HG03442 (cell line): ENCODE measurements at regions not wholly inside any gene's neighbourhood (a gene's known extent, or its start where the extent isn't known, plus 50 kb on each side); places are given as distances from the start of the nearest gene placed in this dataset.
"Not testable (repeated sequence)": the region's sequence is repeated elsewhere in the genome, so short reads cannot be mapped to it uniquely, and the experiment has no call there.

ENCODE experiments used
- ATAC-seq: cut with Tn5 transposase; IDR thresholded peaks from one replicate; pipeline ENCODE4 v1.9.1; 2021; ENCODE audit warnings: mild to moderate bottlenecking, moderate library complexity; ENCODE audit not compliant: unreplicated experiment

DNA sequence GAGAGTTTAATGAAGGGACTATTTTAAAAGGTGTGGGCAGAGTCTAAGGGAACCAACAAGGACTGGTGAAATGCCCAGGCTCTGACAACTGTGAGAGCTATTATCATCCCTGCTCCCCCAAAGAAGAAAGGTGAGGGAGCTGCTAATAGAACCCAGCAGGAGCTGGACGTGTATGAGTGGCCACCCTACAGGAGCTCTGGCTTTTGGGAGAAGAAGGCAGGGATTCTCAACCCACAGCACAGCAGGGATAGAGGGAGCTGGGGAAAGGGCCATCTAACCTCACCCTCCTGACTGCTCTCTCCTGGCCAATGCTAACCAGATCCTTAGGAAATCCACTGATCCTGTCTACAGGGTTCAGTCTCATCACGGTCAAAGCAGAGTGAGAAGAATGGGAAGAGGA lies 57.1 kb downstream of the GRIN2B start:
- ATAC-seq: no peak

DNA sequence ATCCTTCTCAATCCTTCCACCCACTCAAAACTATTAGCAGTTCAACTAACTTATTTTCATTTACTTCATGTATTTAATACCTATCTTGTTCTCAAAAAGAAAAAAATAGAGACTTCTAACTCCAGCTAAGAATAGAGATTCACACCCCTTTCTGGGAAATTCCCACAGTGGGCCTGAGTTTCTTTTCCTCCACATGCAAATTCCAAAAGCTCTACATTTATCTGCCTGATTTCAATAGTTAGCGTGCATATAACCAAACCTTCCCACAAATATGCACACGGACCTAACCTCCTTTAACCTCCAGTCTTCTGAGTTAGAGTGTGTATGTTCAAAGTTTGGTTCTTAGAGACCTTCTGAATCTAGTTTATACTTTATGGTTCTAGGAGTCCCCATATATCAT lies 62.5 kb downstream of the GRIN2B start:
- no peak for ATAC-seq

DNA sequence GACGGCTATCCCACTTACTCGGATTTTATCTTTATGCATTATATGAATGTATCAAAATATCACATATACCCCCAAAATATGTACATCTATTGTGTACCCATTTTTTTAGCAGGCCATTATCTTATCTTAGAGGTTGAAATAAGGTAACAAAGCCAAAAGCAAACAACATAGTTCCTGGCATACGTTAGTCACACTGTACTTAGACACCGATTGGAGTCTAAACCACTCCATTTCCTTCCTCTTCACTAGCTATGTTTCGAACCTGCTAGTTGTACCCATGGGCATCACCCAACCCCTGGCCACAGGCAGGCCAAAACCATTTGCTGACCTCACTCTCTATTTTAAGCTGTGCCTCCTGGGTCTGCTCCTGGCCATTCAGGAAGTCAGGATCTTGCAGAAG lies 66.3 kb downstream of the GRIN2B start:
- ATAC-seq: no peak

DNA sequence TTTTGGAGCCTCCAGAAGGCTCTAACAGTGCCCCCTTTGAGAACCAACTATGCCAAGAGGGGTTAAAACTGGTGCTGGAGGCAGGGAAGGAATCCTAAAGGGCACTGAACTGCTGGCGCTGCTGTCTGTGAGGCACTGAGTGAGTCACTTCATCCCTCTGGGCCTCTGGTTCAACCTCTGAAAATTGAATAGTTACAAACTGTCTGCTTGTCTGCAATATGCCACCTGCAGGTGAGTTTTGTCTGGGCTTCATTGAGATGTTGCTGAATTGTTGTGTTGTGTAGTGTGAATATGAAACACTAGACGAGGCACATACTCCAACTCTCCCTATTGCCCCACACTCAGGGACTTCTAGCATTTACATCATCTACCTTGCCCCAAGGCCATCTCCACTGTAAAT lies 68.0 kb downstream of the GRIN2B start:
- ATAC-seq: no peak

DNA sequence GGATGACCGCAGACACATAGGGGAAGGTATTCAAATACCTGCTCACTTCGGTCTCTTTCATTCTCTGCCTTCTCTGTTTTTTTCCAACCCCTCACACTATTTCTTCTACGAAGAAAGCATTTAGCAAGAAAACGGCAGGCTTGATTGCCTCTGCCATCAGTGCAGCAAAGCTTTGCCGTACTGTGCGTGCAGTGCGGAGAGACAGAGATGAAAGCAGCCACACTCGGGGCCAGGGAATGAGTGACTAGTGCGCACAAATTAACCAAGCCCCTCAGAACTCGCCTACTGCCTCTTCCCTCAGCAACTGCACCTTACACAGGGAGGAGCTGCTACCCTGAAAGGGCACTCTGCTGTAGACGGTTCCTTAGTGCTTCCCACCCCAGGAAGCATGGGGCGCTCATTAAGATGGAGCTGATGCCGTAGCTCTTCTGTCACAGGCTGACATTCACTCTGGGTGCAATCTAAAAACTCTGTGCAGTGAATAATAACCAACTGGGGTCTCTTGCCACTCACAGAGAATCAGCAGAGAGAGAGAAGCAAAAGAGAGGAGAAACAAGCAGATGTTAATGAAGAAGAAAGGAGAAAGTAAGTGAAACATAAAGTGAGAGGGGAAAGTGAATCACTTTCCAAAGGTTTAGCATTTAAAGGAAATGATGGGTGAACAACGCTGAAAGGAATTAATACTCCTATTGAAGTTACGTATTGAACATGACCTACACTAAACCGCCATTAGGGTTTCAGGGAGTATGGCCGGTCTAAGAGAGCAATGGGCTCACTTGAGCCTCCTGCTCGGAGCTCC lies 69.4 kb downstream of the GRIN2B start:
- ATAC-seq: no peak

DNA sequence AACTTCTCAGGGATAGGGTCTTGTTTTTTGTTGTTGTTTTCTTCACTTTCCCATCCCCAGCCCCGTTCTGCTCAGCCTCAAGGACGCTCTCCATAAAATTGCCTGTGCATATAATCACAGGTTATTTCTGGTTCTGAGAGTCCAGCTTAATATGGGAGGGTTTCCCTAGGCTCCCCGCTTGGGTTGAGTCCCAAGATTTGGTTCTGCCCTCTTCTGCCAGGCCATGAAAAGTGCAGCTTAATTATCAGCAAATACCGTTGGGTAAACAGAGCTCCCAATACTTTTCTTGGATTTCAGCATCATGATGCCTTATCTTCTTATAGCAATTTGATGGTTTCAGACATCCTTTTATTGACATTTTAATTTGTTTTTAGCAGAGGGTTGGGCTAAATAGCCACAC lies 75.6 kb downstream of the GRIN2B start:
- no peak for ATAC-seq

DNA sequence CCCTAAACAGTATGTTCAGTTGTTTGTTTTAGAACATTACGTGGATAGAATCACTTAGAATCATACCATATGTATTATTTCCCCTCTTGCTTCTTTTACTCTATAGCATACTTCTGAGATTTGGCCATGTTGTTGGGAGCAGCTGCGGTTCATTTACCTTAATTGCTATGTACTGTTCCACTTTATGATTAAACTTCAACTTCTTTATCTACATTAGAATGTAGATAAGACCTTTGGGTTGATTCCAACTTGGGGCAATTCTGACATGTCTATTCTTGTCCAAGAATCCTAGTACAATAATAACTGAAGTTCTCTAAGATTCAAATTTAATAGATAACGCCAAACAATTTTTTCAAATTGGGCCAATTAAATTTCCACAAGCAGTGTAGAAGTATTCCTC lies 80.7 kb downstream of the GRIN2B start:
- ATAC-seq: no peak

DNA sequence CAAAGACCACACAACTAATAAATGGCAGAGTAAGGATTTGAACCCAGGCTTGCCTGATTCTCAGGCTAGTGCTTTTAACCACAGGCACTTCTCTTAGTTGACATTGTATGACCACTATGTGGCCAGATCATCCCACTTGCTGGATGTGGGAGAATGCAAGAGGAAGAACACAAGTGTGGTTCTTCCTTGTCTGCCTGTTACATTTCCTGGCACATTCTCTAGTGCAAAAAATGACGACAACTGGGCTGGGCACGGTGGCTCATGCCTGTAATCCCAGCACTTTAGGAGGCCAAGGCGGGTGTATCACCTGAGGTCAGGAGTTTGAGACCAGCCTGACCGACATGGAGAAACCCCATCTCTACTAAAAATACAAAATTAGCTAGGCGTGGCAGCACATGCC lies 83.0 kb downstream of the GRIN2B start:
- ATAC-seq: not testable (repeated sequence)

DNA sequence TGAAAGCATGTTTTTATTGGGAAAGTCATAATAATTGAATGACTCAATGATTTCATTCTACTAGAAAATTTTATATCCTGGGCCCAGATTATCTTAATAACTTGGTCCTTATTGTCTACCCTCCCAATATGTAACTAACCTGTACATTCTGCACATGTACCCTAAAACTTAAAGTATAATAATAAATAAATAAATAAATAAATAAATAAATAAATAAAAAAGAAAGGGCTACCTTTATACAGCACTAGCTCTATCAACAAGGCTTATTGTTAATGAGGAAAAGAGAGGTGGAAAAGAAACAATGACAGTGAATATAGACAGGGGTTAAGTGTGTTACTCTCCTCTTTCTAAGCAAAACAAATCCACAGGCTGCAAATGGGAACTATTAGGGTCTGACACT lies 83.6 kb downstream of the GRIN2B start:
- ATAC-seq: no peak

DNA sequence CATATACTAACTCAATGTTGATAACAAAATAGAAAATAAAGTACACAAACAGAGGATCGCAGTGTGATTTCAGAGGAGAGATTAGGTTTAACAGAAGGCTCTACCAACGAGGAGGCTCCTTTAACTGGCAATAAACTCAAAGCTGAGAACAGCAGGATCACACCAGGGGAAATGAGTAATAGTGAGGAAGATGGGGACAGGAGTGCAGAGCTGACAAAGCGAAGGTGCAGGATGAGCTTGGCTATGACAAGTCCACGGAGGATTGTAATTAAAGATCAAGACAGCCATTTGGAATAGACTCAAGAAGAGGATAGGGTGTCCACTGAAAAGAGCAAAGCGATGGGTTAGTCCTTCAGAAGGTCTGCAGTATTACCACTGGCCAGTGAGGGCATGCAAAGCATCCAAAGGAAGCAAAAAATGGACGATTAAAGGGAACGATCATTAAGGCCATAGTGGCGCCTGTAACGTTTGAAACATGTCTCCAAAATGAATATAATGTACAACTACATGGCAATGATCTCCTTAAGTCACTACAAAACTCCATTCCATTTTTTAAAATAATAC lies 85.3 kb downstream of the GRIN2B start:
- ATAC-seq: no peak

DNA sequence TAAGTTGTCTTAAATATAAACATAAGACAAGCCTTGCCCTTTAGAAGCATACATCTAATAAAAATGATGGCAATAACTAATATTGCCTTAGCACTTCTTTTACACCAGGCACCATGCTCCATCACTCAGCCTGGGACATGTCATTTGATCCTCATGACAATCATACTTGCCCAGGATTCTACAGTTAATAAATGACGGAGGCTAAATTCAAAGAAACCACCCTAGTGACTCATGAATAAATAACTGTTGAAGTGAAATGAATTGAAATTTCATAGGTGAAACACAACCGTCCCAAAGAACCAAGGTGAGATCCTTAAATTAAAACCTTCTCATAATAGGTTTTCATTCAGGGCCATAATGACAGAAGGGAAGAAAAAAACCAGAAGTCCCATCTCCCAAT lies 89.5 kb downstream of the GRIN2B start:
- no peak for ATAC-seq

DNA sequence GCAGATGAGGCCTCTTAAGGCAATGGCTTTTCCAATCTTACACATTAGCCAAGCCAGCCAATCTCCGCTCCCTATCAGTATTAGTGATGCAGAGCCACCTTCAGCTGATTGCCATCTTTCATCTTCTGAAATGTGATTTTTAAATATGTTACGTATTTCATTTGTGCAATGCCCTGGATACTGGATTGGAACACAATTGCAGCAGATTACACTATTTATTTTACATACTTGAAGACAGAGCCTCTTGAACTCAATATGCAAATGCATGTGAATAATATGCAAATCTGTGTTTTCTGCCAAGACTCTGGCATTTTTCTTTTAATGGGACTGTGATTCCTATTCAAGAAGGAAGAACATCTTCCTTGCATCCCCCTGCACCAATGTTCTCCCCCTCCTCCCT lies 90.5 kb downstream of the GRIN2B start:
- no peak for ATAC-seq

DNA sequence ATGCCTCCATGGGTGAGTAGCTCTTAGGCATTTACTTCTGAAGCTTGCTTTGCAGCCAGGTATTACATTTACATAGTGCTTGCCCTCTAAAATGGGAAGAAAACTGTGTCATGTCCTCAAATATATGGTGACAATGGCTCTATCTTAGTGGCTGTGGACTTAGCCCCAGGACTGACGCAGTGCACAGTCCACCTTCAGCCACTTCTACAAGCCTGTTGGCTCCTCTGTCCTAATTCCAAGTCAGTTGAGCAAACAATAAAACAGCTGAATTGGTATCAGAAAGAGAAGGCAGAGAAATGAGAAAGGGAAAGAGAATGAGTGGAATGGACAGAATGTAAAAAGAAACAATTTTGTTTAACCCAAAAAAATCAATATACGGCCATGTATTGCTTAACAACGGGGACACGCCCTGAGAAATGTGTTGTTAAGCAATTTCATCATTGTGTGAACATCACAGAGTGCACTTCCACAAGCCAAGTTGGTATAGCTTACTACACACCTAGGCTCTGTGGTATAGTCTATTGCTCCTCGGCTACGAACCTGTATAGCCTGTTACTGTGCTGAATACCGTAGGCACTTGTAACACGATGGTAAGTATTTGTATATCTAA lies 93.5 kb downstream of the GRIN2B start:
- no peak for ATAC-seq

DNA sequence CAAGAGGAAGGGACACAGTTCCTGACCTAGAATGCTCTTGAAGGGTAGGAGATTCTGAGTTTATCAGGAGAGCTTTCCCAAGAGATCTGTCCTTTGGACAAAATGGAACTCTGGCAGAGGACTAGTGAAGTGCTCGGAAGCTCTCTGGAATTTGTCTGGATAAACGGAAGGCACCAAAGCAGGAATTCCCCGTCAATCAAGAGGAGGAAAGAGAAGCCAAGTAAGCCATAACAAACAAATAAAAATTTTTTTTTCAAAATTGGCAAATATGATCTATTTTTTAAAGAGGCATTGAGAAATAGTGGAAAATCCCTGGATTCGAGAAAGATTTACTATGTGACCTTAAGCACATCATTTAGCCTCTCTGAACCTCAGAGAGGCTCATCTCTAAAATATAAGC lies 99.2 kb downstream of the GRIN2B start:
- ATAC-seq: no peak

DNA sequence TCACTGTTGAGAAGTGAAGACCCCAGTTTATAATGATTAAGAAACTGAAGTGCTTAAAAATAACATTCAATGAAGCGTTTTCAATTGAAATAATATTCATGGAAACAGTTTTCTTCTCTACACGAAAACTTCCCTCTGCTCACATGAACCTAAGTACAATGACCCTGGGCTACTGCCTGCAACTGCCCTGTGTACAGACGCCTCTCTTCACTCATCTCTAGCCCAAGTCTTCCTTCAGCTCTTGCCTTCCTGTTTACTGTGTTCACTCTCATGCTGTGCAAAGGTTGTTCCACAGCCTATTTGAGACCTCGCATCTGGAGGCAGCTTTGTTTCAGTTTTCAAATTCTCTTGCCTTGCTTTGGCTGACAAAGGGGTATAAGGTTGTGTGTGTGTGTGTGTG lies 100.8 kb downstream of the GRIN2B start:
- ATAC-seq: no peak

DNA sequence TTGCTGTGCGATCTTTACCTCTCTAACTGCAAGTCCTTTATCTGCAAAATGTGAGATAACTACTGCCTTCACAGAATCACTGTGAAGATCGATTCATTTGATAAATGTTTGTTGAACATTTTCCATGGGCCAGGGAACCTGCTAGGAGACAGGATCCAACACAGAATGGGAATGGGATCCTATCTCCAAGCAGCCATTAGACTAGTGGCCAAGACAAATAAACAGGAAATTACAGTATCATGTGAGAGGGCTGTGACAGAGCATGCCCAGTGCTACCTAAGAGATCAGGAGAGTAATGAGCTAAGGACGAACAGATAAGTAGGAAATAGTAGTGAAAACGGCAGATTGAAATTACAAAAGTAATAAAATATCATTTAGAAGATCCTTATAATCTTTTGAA lies 105.7 kb downstream of the GRIN2B start:
- no peak for ATAC-seq

DNA sequence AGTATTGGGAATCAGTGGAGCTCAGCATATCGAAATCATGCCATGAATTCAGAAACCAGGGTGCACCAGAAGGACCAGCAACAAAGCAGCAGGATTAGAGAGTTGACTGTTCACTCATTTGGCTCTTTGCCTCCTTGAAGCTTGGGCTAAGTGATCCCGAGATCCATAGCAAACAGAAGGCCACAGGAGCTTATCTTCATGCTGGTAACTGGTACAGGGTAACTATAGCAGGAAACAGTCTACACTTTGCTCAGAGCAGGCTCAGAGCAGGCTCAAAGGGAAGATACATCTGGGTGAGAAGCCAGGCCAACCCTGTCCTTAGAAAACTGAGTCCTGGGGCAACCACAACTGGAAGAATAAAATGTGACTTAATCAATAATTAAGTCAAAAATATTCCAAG lies 111.1 kb downstream of the GRIN2B start:
- ATAC-seq: no peak

DNA sequence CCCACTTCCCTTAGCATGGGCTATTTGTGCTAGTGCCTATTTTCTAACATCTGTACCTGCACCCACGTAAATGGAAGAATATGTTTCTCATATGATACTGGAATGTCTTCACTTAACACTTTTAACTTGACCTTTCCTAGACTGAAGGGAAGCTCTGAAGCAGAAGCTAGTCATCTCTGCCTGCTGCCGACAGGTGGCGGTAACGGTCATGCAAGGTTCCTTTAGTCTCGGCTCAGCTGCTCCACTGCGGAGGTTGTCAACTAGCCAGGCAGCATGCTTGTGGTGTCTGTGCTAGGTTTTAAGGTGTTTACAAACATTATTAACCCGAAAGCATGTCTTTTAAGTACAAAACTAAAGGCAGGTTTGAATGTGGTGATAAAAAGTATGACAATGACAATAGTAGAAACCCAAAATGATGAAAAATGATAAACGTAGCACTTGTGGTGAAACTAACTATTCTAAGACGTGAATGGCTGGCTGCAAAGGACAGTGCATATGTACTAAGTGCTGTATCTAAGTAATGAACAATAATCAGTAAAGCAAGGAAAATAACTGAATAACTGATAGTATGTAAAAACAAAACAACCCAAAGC lies 117.2 kb downstream of the GRIN2B start:
- ATAC-seq: no peak

DNA sequence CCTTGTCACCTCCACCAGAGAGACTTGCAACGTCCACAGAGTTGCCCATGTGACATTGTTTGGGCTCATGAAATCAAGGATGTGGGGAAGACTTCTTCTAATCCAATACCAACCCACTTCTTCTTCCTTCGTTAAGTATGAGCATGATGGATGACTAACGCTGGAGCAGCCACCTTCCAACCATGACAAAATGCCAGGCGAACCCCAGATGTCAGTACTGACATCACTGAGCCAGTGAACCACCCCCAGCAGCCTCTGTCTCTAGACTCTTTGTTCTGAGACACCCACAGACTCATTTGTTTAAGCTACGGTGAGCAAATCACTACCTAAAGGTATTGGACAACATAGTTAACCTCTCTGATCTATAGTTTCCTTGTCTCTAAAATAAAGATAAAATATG lies 123.7 kb downstream of the GRIN2B start:
- no peak for ATAC-seq

DNA sequence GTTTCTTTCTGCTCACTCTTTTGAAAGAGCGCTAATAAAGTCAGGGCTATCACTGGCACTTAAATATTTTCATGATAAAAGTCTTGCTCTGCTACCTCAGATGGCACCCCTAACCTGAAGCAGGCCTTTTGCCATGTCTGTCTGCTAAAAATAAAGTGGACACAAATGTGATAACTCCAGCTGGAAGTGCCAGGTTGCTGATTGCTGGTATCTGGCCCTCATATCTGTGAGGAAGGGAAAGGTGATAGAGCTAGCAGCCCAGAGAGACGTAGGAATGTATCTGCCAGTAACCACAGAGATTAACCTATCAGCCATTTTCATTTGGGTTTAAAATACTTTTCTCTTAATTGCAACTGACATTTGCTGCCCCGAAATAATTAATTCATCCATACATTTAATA lies 127.9 kb downstream of the GRIN2B start:
- ATAC-seq: no peak

DNA sequence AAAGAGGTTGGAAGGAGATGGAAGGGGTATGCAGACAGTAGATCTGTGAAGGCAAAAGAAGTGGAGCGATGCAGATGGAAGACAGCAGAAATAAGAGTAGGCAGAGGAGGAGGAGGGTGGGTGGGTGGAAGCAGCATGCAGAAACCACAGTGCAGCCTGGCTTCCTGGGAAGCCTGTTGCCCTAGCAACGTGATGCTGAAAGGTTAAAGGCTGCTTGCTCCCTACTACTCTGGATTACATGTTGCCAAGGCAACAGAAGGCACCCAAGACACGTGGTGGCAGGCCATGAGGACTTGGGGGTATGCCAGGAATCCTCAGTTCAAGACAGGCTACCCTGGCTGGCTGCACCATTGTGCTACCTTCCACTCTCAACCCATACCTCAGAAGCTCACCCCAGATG lies 129.6 kb downstream of the GRIN2B start:
- no peak for ATAC-seq

DNA sequence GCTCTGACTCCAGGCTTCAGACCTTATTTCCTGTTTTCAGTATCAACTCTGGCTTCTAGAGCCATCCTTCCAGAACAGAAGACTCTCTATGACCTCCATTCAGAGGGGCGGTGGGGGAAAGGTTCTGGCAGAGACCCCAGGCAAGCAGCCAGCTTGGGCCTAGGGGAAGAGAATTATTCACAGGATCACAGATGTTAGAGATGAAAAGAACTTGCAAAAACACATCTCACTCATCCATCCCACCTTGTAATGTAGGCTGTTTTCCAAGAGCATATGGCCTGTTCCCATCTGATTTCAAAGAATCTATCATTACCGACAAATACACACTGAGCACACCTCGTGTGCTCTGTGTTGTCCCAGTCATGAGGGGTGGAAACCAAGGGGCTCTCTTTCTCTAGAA lies 131.9 kb downstream of the GRIN2B start:
- no peak for ATAC-seq
